ENCODE measurements at regions not wholly inside any gene's neighbourhood (a gene's known extent, or its start where the extent isn't known, plus 50 kb on each side); places are given as distances from the start of the nearest gene placed in this dataset.
"Not testable (repeated sequence)": the region's sequence is repeated elsewhere in the genome, so short reads cannot be mapped to it uniquely, and the experiment has no call there.

DNA sequence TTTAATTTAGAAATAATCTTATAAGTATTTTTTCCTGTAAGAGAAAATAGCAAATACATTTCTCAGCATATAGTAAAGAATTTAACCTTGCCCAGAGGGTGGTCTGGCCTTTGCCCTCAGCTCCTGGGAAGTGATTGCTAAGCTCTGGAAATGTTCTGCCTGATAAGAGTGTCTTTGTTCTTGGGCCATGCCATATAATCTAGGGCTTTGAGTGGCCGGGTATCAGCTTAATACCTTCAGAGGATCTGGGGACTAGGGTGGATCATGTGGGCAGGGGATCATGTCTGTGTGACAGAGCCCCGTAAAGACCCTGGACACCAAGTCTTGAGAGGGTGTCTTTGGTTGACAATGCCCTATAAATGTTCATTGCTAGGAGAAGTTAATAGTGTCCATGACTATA lies 1032.4 kb upstream of the MIR17HG start:
- DNase-seq (ENCODE audit: low read depth in 2 of 2) = no peak

DNA sequence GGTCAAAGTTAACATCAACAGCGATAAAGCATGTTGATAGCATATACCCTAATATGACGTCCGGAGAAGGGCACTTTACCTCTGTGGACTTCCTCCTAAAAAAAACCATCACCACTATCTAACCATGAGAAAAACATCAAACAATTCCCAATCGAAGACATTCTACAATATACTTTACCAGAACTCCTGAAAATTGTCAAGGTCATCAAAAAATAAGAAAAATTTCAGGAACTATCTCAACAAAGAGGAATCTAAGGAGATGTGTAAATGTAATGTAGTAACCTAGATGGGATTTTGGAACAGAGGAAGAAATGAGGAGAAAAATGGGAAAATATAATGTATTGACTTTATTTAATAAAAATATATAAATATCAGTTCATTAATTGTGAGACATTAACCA lies 1026.8 kb upstream of the MIR17HG start:
- no peak for DNase-seq (ENCODE audit: low read depth in 2 of 2)

DNA sequence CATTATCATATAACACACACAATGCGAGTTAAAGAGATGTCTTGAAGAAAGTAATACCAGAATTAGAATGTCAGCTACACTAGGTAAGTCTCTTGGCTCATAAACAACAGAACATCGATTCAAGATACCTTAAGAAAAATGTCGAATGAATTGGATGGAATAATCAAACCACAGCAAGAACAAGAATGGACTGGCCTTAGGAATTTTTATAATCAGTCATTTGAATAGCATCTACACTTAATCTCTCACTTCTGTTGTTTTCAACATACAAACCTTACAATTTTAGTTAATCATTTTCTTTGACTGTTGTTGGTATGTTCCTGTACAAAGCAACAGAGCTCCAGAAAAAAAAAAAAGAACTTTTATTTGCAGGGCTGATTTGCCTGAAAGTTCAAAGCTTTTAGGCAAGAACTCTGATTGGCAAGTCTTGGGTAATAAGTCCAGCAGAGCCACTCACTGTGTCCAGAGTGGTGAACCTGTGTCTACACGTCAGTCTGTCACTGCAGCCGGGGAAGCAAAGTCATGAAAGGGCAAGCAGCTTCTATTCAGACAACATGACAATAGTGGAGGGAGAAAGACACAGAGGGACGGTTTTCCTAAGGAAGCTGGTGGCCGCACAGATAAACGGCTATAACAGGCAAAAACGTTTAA lies 1026.1 kb upstream of the MIR17HG start:
- DNase-seq (ENCODE audit: low read depth in 2 of 2) = no peak

DNA sequence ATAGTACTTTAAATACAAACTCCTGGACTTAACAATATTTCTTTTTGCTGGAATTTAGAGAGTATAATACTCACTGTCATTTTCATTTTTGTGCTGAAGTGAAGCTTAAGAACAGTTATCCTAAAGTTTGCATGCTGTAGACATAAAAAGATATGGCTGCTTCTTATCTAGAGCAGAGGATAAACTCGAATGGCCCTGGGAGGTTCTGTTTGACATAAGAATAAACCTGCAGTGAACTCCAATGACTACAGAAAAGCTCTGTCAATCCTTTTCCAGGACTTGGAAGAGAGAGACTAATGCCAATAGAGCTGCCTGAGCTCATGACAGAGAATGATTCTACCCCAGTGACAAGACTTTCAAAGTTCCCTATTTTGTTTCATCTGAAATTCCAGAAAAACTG lies 1017.8 kb upstream of the MIR17HG start:
- no peak for DNase-seq (ENCODE audit: low read depth in 2 of 2)

DNA sequence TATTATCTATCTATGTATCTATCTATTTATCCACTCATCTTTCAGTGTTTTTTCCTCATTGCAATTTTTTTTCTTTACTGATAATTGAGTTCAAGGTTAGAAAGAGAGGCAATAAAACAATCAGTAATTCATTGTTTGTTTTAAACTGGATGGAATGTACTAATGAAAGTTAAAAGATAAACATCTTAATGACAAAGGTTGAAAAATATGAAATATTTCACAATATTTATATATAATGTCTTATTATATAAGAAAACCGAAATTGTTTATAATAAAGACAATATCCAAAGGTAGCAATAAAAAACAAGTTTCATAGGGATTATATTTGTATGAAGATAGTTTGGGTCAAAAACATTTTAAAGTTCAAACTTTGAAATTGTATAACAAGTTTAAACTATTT lies 1015.5 kb upstream of the MIR17HG start:
- DNase-seq (ENCODE audit: low read depth in 2 of 2) = no peak

DNA sequence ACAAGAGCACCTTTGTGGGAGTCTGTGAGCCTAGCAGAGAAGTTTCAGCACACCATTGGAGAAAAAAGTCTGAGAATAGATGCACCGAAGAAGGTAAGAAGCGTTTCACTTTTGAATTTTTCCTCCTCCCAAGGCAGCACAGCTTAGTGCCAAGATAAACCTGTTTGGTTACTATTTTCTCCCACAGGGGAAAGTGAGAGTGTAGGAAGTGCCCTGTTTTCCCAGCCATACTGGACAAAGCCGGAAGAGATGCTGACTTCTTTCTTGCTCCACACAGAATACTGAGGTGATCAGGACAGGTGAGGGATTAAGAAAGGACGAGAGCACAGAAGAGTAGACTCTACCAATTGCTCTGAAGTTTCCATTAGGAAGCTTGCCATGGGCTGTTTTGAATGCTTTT lies 1011.0 kb upstream of the MIR17HG start:
- no peak for DNase-seq (ENCODE audit: low read depth in 2 of 2)

DNA sequence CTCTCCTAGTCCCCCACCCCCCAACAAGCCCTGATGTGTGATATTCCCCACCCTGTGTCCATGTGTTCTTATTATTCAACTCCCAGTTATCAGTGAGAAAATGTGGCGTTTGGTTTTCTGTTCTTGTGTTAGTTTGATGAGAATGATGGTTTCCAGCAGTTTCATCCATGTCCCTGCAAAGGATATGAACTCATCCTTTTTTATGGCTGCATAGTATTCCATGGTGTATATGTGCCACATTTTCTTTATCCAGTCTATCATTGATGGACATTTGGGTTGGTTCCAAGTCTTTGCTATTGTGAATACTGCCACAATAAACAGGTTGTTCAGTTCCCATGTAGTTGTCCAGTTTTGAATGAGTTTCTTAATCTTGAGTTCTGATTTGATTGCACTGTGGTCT lies 1006.1 kb upstream of the MIR17HG start:
- DNase-seq (ENCODE audit: low read depth in 2 of 2) = not testable (repeated sequence)

DNA sequence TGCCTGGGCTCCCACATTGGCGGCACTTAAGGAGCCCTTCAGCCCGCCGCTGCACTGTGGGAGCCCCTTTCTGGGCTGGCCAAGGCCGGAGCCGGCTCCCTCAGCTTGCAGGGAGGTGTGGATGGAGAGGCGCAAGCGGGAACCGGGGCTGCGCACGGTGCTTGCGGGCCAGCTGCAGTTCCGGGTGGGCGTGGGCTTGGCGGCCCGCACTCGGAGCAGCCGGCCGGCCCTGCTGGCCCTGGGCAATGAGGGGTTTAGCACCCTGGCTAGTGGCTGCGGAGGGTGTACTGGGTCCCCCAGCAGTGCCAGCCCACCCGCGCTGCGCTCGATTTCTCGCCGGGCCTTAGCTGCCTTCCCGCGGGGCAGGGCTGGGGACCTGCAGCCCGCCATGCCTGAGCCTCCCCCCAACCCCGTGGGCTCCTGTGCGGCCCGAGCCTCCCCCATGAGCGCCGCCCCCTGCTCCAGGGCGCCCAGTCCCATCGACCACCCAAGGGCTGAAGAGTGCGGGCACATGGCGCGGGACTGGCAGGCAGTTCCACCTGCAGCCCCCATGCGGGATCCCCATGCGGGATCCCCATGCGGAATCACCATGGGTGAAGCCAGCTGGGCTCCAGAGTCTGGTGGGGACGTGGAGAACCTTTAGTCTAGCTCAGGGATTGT lies 998.9 kb upstream of the MIR17HG start:
- DNase-seq (ENCODE audit: low read depth in 2 of 2) = not testable (repeated sequence)

DNA sequence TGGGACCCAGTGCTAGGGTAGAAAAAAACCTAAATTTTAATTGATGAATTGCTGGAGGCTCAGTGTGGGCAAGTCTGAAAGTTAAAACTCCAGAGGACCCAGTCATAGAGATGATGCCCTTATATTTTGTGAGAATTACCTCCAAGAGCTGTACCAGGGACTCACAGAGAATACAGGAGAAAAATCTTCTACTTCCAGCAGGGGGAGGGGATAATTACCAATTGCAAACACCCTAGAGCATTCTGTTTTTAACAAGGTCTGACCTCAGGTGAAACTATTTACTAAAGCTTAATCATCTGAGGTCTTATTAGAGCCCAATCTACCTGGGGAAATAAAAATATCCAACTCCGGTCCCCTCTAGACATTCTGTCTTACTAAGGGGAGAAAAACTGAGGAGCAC lies 994.7 kb upstream of the MIR17HG start:
- DNase-seq (ENCODE audit: low read depth in 2 of 2) = no peak

DNA sequence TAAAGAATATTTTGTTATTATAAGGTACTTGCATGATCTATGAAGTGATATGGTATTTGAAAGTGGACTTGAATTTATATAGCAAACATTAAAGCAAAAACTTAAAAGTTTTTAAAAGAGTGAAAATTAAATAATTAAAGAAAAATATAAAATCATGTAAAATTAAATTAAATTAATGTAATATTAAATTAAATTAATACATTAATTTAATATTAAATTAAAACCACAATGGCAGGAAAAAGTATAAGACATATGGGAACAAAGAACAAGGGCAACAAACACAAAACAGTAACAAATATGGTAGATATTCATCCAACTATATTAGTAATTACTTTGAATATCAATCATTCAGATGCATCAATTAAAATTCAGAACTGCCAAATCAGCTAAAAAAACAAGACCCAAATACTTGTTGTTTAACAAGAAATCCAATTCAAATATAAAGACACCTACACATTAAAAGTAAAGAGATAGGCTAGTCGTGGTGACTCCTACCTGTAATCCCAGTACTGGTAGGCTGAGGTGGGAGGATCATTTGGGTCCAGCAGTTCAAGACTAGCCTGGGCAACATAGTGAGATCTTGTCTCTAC lies 992.2 kb upstream of the MIR17HG start:
- no peak for DNase-seq (ENCODE audit: low read depth in 2 of 2)

DNA sequence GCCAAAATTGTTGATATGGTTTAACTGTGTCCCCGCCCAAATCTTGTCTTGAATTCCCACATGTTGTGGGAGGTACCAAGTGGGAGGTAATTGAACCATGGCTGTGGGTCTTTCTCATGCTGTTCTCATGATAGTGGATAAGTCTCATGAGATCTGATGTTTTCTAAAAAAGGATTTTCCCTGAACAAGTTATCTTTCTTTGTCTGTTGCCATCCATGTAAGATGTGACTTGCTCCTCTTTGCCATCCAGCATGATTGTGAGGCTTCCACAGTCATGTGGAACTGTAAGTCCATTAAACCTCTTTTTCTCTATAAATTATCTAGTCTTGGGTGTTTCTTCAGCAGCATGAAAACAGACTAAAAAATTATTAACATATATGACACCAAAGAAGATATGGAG lies 986.7 kb upstream of the MIR17HG start:
- no peak for DNase-seq (ENCODE audit: low read depth in 2 of 2)

DNA sequence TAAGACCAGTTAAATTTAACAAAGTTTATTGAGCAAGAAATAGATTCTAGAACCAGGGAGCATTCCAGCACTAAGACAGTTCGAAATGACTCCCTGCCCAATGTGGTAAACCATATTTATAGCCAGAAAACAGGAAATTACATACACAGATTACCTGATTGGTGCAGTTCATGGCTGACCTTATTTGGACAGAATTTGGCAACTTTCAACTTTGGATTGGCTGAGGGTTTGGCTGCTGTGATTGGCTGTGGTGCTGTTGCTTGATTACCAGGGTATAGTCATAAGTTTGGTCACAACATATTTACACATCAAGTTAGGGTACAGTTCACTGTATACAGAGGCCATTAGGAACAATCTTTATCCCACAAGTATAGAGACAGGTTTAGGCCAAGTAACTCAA lies 984.8 kb upstream of the MIR17HG start:
- no peak for DNase-seq (ENCODE audit: low read depth in 2 of 2)

DNA sequence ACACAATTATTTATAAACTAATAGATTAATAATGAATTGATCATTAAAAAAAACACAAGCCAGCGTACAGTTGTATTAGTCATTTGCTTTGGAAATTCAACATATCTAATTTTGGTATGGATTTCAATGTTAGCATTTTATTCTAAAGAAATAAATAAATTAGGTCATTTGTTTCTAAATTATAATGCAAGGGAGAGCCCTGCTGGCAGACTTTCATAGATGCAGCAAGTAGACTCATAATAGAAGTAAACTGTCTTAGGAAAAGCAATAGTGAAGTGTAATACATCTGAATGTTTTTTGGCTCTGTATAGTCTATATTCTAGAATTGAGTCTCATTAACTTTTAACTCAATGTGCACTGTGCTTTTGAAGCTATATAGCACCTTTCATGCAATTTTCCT lies 982.4 kb upstream of the MIR17HG start:
- DNase-seq (ENCODE audit: low read depth in 2 of 2) = no peak

DNA sequence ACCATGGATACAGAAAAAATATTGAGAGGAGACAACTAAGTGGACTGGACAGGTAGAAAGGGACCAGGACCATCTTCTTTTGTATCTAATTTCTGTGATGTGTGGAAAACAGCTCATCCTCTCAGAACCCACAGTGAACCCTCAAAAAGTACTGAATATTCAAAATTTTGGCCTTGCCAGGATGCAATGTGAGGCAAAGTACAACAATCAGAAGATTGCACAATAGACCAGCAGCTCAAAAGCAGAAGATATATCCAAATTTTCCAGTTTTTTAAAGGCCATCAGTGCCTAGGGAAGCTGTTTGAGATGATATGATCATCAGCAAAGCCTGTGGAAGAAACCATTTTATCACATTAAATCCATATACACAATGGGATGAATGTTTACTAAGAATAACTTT lies 973.3 kb upstream of the MIR17HG start:
- no peak for DNase-seq (ENCODE audit: low read depth in 2 of 2)

DNA sequence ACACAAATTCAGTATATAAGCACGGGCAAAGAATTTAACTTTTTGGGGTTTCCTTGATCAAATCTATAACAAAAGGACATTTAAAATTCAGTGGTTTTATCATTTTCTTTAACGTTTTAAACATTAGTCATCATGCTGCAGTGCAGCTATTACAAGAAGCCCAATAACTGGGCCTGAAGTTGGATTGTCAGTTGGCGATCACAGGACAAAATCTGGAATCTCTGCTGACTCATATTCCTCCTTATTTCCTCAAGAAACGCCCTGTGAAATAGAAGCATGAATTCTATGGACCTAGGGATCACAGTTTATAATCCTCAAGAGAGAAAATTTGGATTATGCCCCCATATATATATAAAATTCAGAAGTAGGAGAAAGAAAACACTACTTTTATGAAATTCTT lies 971.6 kb upstream of the MIR17HG start:
- DNase-seq (ENCODE audit: low read depth in 2 of 2) = no peak

DNA sequence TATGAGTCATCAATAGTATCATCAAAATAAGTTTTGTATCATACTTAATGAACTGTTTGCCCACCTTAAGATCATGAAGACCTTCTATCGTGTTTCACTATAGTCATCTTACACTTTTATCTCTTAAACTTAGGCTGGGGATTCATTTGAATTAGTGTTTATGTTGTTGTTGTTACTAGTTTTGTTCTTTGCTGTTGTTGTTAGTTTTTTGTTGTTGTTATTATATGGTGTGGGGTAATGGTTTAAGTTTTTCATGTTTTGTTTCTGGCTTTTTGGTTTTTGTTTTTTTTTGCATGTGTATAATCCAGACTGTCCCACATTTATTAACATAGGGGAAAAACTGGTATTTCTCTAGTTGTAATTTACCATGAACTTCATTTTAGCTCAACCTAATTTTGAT lies 965.1 kb upstream of the MIR17HG start:
- no peak for DNase-seq (ENCODE audit: low read depth in 2 of 2)

DNA sequence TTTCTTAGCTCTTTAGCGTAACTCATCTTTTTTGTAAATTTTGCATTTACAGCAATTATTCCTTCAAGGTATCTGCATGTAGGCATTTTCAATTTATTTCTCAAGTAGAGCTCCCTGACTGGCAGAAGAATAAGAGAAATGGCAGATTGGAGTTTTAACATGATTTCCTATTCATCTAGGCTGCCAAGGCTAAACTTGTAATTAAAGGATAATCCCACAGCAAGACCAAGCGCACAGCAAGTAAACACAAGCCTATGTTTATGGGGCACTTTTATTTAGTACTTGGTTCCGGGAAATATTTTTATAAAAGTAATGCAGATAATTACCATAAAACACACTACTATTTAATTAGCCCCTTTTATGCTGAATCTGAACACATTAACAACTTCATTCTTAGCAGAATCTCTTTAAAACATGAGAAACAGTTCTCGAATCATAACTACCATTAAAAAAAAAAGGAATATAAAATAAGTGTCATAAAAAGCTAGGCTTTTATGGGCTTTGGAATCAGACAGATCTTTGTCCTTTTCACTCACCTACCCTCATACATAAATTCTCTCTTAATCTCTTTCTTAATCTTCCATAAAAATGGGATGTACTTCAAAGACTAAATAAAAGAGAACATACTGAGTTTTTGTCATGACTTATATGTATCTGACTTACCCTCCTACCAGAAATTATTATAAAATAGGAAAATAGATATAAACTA lies 961.6 kb upstream of the MIR17HG start:
- no peak for DNase-seq (ENCODE audit: low read depth in 2 of 2)

DNA sequence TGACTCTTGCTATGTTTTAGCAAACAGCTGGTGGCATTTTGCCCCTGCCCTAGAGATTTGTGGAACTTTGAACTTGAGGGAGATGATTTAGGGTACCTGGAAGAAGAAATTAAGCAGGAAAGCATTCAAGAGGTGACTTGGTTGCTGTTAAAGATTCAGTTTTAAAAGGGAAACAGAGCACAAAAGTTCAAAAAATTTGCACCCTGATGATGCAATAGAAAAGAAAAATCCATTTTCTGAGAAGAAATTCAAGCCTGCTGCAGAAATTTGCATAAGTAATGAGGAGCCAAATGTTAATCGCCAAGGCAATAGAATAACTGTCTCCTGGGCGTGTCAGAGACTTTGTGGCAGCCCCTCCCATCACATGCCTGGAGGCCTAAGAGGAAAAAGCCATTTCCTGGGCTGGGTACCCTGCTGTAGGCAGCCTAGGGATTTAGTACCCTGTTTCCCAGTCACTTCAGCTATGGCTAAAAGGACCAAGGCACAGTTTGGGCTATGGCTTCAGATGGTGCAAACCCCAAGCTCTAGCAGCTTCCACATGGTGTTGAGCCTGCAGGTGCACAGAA lies 958.5 kb upstream of the MIR17HG start:
- DNase-seq (ENCODE audit: low read depth in 2 of 2) = no peak

DNA sequence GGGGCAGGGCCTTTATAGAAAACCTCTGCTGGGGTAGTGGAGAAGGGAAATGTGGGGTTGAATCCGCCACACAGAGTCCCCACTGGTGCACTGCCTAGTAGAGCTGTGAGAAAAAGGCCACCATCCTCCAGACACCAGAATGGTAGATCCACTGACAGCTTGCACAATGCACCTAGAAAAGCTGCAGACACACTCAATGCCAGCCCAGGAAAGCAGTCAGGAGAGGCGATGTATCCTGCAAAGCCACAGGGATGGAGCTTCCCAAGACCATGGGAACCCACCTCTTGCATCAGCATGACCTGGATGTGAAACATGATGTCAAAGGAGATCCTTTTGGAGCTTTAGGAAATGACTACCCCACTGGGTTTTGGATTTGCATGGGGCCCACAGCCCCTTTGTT lies 958.0 kb upstream of the MIR17HG start:
- DNase-seq (ENCODE audit: low read depth in 2 of 2) = no peak

DNA sequence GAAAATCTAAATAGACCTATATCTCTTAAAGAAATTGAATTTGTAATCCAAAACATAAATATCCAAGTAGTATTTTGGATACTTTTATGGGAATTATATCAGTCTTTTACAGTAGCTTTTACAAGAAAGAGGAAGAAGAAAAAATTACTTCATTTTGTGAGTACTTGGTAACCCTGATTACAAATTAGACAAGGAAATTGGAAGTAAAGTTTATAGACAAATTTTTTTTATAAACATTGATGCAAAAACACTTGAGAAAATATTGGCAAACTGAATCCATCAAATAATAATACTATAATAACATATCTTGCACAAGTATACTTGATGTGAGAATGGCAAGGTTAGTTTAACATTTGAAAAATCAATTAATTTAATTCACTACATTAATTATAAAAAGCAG lies 954.1 kb upstream of the MIR17HG start:
- DNase-seq (ENCODE audit: low read depth in 2 of 2) = no peak

DNA sequence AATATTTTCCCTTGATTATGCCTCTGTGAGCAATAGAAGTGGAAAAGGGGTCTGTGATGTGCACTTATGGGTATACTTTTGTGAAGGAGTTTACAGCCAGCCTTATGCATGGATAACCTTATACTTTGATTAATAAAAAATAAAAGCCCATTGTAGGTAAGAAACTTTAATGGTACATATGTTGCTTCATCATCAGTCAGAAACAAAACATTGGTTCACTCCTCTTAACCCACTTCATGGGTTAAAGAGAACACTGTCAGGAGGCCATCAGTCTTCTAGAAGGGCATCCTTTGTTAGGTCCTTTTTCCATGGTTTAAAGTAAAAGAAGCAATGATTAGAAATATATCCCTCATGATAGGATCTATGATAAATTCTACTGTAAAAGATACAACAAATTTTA lies 952.1 kb upstream of the MIR17HG start:
- no peak for DNase-seq (ENCODE audit: low read depth in 2 of 2)

DNA sequence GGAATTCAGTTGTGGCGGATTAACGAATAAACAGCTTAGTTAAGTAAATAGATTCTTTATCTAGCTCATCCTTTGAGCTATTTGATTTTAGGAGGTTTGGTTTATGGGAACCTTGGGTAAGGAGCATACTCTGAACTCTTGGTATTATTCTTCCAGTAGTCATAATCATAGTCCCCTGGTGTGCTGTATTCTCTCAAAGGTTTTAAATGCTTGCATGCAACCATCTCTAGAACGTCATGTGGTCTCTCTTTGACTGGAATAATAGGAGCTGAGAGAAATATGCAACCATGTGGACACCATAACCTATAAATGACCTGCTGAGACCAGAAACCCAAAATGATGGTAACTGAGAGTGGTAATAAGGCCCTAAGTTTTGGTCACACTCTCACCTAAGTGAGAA lies 951.6 kb upstream of the MIR17HG start:
- DNase-seq (ENCODE audit: low read depth in 2 of 2) = no peak

DNA sequence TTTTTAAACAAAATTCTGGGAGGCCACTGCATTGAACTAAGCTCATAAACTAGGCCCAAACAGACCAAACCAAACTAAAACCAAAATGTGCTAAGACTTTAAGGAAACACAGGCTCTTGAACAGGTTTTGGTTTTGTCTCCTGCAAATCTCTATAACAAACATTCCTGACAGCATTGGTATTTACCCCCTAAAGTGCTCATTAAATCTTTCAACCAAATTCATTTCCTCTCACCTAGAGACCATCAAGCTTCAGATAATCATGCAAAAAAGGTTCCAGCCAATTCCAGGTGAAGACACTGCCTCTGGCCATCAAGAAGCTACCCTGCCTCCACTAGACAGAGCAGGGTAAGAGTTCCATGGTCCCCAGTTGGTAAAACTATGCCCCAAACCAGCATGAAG lies 951.2 kb upstream of the MIR17HG start:
- no peak for DNase-seq (ENCODE audit: low read depth in 2 of 2)

Measured in stimulated activated CD4-positive, alpha-beta T cell treated with anti-CD3 and anti-CD28 coated beads, Interleukin-1b, Interleukin-23, amount 100 ng/mL, for 4 hours (primary cell).